ENCODE measurements at regions not wholly inside any gene's neighbourhood (a gene's known extent, or its start where the extent isn't known, plus 50 kb on each side); places are given as distances from the start of the nearest gene placed in this dataset.

- DNase-seq (ENCODE audit: low read depth) = no peak
Observed at GRCh38 chr22:49367041-49367697, 460.5 kb downstream of the BRD1 start.

GRCh38 chr22:49366437-49366836 lies 461.2 kb downstream of the BRD1 start:
- DNase-seq (ENCODE audit: low read depth) = no peak

- no peak for DNase-seq (ENCODE audit: low read depth)
Observed at GRCh38 chr22:49365910-49366309, 461.8 kb downstream of the BRD1 start.

- DNase-seq (ENCODE audit: low read depth) = no peak
Observed at GRCh38 chr22:49365191-49365837, 462.4 kb downstream of the BRD1 start.

GRCh38 chr22:49364398-49364797 lies 463.3 kb downstream of the BRD1 start:
- no peak for DNase-seq (ENCODE audit: low read depth)

GRCh38 chr22:49363526-49364230 lies 464.0 kb downstream of the BRD1 start:
- DNase-seq (ENCODE audit: low read depth) = no peak

GRCh38 chr22:49362211-49362839 lies 465.3 kb downstream of the BRD1 start:
- DNase-seq (ENCODE audit: low read depth) = no peak

GRCh38 chr22:49361164-49361563 lies 466.5 kb downstream of the BRD1 start:
- DNase-seq (ENCODE audit: low read depth) = no peak

- no peak for DNase-seq (ENCODE audit: low read depth)
Observed at GRCh38 chr22:49360746-49361145, 466.9 kb downstream of the BRD1 start.

GRCh38 chr22:49359076-49359475 lies 468.6 kb downstream of the BRD1 start:
- no peak for DNase-seq (ENCODE audit: low read depth)

- DNase-seq (ENCODE audit: low read depth) = no peak
Observed at GRCh38 chr22:49357661-49358440, 469.8 kb downstream of the BRD1 start.

GRCh38 chr22:49356428-49356827 lies 471.2 kb downstream of the BRD1 start:
- no peak for DNase-seq (ENCODE audit: low read depth)

- DNase-seq (ENCODE audit: low read depth) = no peak
Observed at GRCh38 chr22:49355211-49355920, 472.3 kb downstream of the BRD1 start.

GRCh38 chr22:49354516-49355210 lies 473.0 kb downstream of the BRD1 start:
- DNase-seq (ENCODE audit: low read depth) = no peak

GRCh38 chr22:49353235-49353634 lies 474.4 kb downstream of the BRD1 start:
- DNase-seq (ENCODE audit: low read depth) = no peak

- DNase-seq (ENCODE audit: low read depth) = no peak
Observed at GRCh38 chr22:49352361-49353169, 475.1 kb downstream of the BRD1 start.

- DNase-seq (ENCODE audit: low read depth) = no peak
Observed at GRCh38 chr22:49351761-49352227, 475.9 kb downstream of the BRD1 start.

GRCh38 chr22:49350441-49351121 lies 477.1 kb downstream of the BRD1 start:
- DNase-seq (ENCODE audit: low read depth) = no peak

- no peak for DNase-seq (ENCODE audit: low read depth)
Observed at GRCh38 chr22:49349841-49350381, 477.8 kb downstream of the BRD1 start.

Data from activated T-helper 1 cell treated with Interleukin-2 at 50 U/mL for 16 hours (primary cell).